OCI-LY1 (cell line): ENCODE measurements at regions not wholly inside any gene's neighbourhood (a gene's known extent, or its start where the extent isn't known, plus 50 kb on each side); places are given as distances from the start of the nearest gene placed in this dataset.
"Not testable (repeated sequence)": the region's sequence is repeated elsewhere in the genome, so short reads cannot be mapped to it uniquely, and the experiment has no call there.

Experiments
- H2AFZ ChIP-seq: fragments of 200-600 bp; sonication (generic), shearing (Covaris generic); 2 replicates; pipeline ENCODE4 v1.6.0; 2014; ENCODE audit warnings: antibody characterized with exemption, mild to moderate bottlenecking, low read length
- H3F3A ChIP-seq: fragments of 200-600 bp; sonication (generic), shearing (Covaris generic); 2 replicates; pipeline ENCODE4 v1.6.0; 2014; ENCODE audit warnings: mild to moderate bottlenecking, antibody characterized with exemption, low read length, moderate library complexity; ENCODE audit not compliant: insufficient read depth
- H3K27ac ChIP-seq: fragments of 200-600 bp; sonication (generic); 2 replicates; pipeline ENCODE4 v1.5.1; 2014; ENCODE audit warnings: low read length, mixed run types, mild to moderate bottlenecking, low read depth; ENCODE audit not compliant: poor library complexity, severe bottlenecking
- H3K27me3 ChIP-seq: fragments of 200-600 bp; sonication (generic); 2 replicates; pipeline ENCODE4 v1.6.0; 2014; ENCODE audit warnings: antibody characterized with exemption, mild to moderate bottlenecking, low read length, moderate library complexity; ENCODE audit not compliant: insufficient read depth
- H3K36me3 ChIP-seq: fragments of 200-600 bp; sonication (generic); 2 replicates; pipeline ENCODE4 v1.6.1; 2014; ENCODE audit warnings: mild to moderate bottlenecking, antibody characterized with exemption, low read length, moderate library complexity, mixed read lengths; ENCODE audit not compliant: insufficient read depth
- H3K4me1 ChIP-seq: fragments of 200-600 bp; sonication (generic); 2 replicates; pipeline ENCODE4 v1.5.1; 2014; ENCODE audit warnings: mild to moderate bottlenecking, low read length, moderate library complexity; ENCODE audit not compliant: insufficient read depth, severe bottlenecking
- H3K4me2 ChIP-seq: fragments of 200-600 bp; sonication (generic), shearing (Covaris generic); 2 replicates; pipeline ENCODE4 v1.6.1; 2014; ENCODE audit warnings: low read length
- H3K4me3 ChIP-seq: fragments of 200-600 bp; sonication (generic); 2 replicates; pipeline ENCODE4 v1.5.1; 2014; ENCODE audit warnings: low read length, low read depth, mild to moderate bottlenecking, mixed read lengths; ENCODE audit not compliant: poor library complexity, severe bottlenecking
- H3K79me2 ChIP-seq: fragments of 200-600 bp; shearing (Covaris generic); 2 replicates; pipeline ENCODE4 v1.6.1; 2016; ENCODE audit warnings: mixed run types, low read length, mixed read lengths; ENCODE audit not compliant: insufficient read depth
- H3K9ac ChIP-seq: fragments of 200-600 bp; sonication (generic), shearing (Covaris generic); 2 replicates; pipeline ENCODE4 v1.6.1; 2014; ENCODE audit warnings: mild to moderate bottlenecking, low read length, mixed read lengths
- H3K9me2 ChIP-seq: fragments of 200-600 bp; sonication (generic), shearing (Covaris generic); 2 replicates; pipeline ENCODE4 v1.6.1; 2014; ENCODE audit warnings: low read depth, mild to moderate bottlenecking, low read length, mixed read lengths
- H3K9me3 ChIP-seq: fragments of 200-600 bp; shearing (Covaris generic); 2 replicates; pipeline ENCODE4 v1.6.1; 2014; ENCODE audit warnings: low read length, mixed read lengths
- H4K20me1 ChIP-seq: fragments of 200-600 bp; sonication (generic), shearing (Covaris generic); 2 replicates; pipeline ENCODE4 v1.6.0; 2016; ENCODE audit warnings: mild to moderate bottlenecking, low read length; ENCODE audit not compliant: insufficient read depth

DNA sequence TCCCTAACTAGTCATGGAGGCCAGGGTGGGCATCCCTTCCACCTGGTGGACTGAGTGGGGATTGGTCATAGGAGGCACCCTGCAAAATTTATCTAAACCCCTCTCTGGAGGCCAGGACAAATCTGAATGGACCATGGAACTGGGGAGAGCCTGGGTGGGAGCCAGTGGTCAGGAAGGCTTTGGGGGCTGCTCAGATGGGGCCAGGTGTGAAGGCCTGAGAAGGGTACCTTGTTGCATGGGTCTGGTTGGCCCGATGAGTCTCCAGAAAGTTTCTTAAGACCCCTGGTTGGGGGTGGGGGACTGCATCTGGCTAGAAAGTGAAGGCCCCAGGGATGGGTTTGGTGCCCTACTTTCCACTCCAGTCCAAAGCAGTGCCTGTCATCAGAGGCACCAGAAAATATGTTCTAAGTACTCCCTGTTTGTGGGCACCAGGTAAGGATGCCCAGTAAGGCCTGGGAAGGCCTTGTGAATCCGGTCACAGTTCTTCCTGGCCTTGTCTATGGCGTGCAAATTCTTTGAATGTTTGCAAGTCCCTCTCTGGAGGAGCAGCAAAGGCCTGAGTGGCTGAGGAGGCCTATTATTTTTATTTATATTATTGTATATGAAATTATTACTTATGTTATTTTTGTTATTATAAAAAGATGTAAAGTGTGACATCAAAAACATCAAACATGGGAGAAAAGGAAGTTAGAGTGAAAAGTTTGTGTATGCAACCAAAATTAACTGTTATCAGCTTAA lies 1729.0 kb downstream of the SPATA31A7 start:
- H3K9me2 ChIP-seq: not testable (repeated sequence)

GRCh38 chr9:62931484-62931883 lies 1741.6 kb downstream of the SPATA31A7 start:
- not testable (repeated sequence) for H3K27ac ChIP-seq, H3K27me3 ChIP-seq, H3K9me2 ChIP-seq, H3K4me1 ChIP-seq, H3F3A ChIP-seq, H3K4me2 ChIP-seq, H3K9me3 ChIP-seq, H3K4me3 ChIP-seq, H4K20me1 ChIP-seq, H3K36me3 ChIP-seq, H3K79me2 ChIP-seq, H2AFZ ChIP-seq, H3K9ac ChIP-seq

More for the DNA sequence above, 1729.0 kb downstream of the SPATA31A7 start:
- not testable (repeated sequence) for H3K36me3 ChIP-seq, H3F3A ChIP-seq, H3K4me3 ChIP-seq, H3K9ac ChIP-seq, H3K79me2 ChIP-seq, H2AFZ ChIP-seq, H3K9me3 ChIP-seq, H3K27me3 ChIP-seq, H4K20me1 ChIP-seq, H3K27ac ChIP-seq, H3K4me2 ChIP-seq, H3K4me1 ChIP-seq

DNA sequence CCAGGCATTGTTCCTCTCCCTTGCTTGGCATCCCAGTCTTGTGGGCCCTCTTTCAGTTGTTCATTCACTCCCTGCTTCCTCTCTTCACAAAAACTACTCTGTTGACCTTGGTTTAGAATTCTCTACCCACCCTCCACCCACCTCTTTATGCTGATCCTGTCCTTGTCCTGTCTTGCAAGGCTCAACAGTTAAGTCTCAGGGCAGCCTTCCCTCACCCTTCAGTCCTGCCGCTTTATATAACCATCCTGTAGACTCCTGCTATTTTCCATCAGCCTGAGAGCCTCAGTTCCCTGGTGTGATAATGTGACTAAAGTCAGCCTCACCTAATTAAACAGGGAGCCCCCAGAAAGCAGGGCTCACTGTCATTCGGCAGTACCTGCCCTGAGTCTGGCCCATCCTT lies 1763.0 kb downstream of the SPATA31A7 start:
- not testable (repeated sequence) for H3K79me2 ChIP-seq, H3K27me3 ChIP-seq, H3K9ac ChIP-seq, H4K20me1 ChIP-seq, H3F3A ChIP-seq, H2AFZ ChIP-seq, H3K27ac ChIP-seq, H3K9me3 ChIP-seq, H3K4me3 ChIP-seq, H3K4me1 ChIP-seq, H3K4me2 ChIP-seq, H3K9me2 ChIP-seq, H3K36me3 ChIP-seq
